GM12865 (cell line): ENCODE measurements at regions not wholly inside any gene's neighbourhood (a gene's known extent, or its start where the extent isn't known, plus 50 kb on each side); places are given as distances from the start of the nearest gene placed in this dataset.

Source experiments
- DNase-seq: peaks from one replicate; pipeline ENCODE4 v3.0.0; 2010; ENCODE audit warnings: low read depth
- H3K4me3 ChIP-seq: 2 replicates; pipeline ENCODE4 v1.5.1; 2011; ENCODE audit warnings: mild to moderate bottlenecking, low read depth, low read length, control low read depth
- CTCF ChIP-seq: IDR thresholded peaks from 2 replicates; pipeline ENCODE4 v1.5.1; 2011; ENCODE audit warnings: low read length, control low read depth, low read depth, inconsistent platforms; ENCODE audit not compliant: insufficient read depth; ENCODE audit errors: missing control alignments

- DNase-seq, result no peak
- TF ChIP-seq CTCF, result no peak
- no peak overlapping the region for H3K4me3 ChIP-seq
These were observed 1331.0 kb upstream of the CDH9 start for GRCh38 chr5:28369418-28369817.

- DNase-seq, result no peak
- no peak overlapping the region for H3K4me3 ChIP-seq
- TF ChIP-seq CTCF, result no peak
These were observed 1317.4 kb upstream of the CDH9 start for GRCh38 chr5:28355831-28356230.

GRCh38 chr5:28346696-28347095, 1308.3 kb upstream of the CDH9 start:
- no peak overlapping the region for H3K4me3 ChIP-seq
- DNase-seq, result no peak
- no peak for TF ChIP-seq CTCF

- DNase-seq, result peak; percentile 23
- TF ChIP-seq CTCF, result peak; percentile 39
- H3K4me3 ChIP-seq, result no peak overlapping the region
These were observed 1306.5 kb upstream of the CDH9 start for GRCh38 chr5:28344836-28345433.

GRCh38 chr5:28329176-28329575, 1290.8 kb upstream of the CDH9 start:
- H3K4me3 ChIP-seq, result no peak overlapping the region
- DNase-seq, result no peak
- TF ChIP-seq CTCF, result no peak

GRCh38 chr5:28328681-28329080, 1290.3 kb upstream of the CDH9 start:
- no peak for DNase-seq
- no peak overlapping the region for H3K4me3 ChIP-seq
- TF ChIP-seq CTCF, result no peak

- no peak overlapping the region for H3K4me3 ChIP-seq
- TF ChIP-seq CTCF, result no peak
- no peak for DNase-seq
These were observed 1285.8 kb upstream of the CDH9 start for GRCh38 chr5:28324174-28324573.
